HEK293T (cell line): ENCODE measurements at regions not wholly inside any gene's neighbourhood (a gene's known extent, or its start where the extent isn't known, plus 50 kb on each side); places are given as distances from the start of the nearest gene placed in this dataset.

Experiments
- L3MBTL2 ChIP-seq: fragments of 450-650 bp; conservative IDR thresholded peaks from 2 replicates; pipeline ENCODE4 v1.6.1; 2016; ENCODE audit warnings: mild to moderate bottlenecking
- NFRKB ChIP-seq: fragments of 450-650 bp; IDR thresholded peaks from 2 replicates; pipeline ENCODE4 v1.6.1; 2016; ENCODE audit warnings: mild to moderate bottlenecking, moderate library complexity
- SUZ12 ChIP-seq: fragments of 450-650 bp; IDR thresholded peaks from 2 replicates; pipeline ENCODE4 v1.6.1; 2016; ENCODE audit warnings: mild to moderate bottlenecking

DNA sequence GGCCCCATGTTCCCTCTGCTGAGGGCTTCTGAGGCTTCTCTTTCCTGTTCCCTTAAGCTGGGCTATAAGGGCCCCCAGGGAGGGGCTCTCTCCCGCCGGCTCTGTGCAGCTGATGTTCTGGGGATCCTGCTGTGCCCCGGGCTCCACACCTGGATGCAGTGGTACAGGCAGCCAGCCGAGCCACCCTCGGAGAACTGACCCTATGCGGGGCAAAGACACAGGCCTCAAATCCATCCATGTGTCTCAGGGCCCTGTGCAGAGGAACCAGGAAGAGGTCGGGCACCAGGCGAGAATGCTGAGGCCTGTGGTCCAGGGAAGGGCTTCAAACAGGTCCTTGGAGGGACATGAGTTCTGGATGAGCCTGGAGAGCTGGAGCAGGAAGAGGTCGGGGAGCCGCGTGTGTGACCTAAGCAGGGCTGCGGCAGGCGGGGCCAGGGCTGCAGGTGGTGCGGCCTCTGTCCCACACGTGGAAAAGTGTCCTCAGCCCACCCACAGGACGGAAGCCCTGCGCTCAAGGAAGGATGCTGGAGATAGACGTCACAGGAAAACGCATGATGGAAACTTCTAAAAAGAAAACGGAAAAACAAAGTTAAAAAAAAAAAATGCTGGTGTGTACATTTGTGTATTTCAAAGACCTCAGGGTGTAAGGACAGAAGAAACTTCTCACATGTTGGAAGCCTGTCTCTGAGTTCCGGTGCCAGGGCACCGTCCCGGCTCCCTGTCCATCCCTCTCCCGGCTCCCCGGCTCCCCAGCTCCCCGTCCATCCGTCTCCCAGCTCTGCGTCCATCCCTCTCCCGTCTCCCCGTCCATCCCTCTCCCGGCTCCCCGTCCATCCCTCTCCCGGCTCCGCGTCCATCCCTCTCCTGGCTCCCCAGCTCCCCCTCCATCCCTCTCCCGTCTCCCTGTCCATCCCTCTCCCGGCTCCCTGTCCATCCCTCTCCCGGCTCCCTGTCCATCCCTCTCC lies 1149.2 kb downstream of the BRD1 start:
- TF ChIP-seq NFRKB = no peak
- no peak for TF ChIP-seq L3MBTL2
- no peak for TF ChIP-seq SUZ12
